AML-193 (cell line): ENCODE measurements at regions not wholly inside any gene's neighbourhood (a gene's known extent, or its start where the extent isn't known, plus 50 kb on each side); places are given as distances from the start of the nearest gene placed in this dataset.

ENCODE experiments used
- DNase-seq, 2 experiments: peaks; one replicate each; lab custom pipeline; 2025; lab: John Stamatoyannopoulos, UW

DNA sequence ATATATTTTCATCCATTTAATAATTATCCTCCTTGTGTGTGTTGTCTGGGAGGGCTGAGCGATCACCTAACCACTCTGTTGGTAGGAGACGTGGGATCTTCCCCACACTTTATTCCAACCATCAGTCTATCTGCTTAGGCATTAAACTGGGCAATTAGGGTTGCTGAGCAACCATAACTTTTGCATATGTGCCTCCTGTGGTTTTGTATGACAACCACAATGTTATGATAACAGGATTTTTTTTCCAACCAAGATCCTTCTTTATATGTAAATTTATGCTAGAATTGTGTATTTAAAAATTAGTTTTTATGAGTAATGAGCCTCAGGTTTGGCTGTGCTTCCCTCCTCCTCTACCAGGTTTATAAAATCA is 495.0 kb upstream of the MGMT start:
- no peak for DNase-seq

DNA sequence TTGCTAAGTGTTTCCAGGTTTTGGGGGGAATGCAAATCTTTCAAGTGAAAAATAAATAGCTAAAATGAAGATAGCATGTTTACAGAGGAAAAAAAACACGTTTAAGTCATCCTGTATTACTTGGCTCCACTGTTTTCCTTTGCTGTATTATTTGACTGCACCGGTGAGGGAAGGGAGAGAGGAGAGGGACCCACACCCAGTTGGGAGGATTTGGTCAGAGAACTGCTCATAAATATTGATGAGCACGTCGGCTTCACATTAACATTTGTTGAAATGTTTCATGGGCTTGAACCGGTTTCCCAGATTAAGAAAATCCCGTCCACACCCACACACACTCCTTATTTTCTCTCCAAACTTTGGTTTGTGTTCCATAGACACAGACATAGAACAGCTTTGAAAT is 493.8 kb upstream of the MGMT start:
- no peak for DNase-seq

DNA sequence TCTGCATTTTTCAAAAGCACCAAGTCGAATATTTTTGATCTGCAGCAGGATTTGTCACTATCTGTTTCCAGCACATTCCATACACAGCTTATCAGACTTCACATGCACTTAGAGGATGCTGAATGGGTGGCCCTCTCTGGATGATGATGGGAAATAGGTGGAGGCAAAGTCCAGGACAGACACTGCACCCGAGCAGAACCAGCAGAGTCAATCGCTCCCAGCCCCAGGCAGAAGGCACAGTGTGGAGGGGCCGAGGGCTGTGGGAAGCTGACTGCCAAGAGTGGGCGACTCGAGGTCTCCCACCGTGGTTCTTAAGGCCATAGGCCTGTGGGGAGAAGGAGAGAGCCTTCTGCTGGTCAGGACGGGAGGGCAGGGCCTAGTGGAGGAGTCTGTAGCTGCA is 490.2 kb upstream of the MGMT start:
- no peak for DNase-seq

DNA sequence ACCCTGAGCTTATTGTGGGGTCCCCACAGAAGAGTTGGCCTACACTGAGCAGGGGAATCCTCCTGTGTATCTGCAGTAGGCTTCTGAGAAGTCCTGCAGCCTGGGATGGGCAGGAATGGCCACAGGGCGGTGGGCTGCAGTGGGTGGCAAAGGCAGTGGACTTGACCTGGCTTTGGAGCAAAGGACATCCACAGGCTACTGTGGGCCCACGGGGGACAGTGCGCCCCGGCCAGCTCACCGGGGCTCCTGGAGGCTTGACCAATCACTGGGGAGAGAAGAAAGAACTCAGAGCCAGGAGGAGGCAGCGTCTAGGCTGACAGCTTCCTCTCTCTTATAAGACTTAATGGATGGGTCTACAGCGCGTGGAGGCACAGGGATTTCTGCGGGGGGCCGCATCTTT is 488.8 kb upstream of the MGMT start:
- no peak for DNase-seq

DNA sequence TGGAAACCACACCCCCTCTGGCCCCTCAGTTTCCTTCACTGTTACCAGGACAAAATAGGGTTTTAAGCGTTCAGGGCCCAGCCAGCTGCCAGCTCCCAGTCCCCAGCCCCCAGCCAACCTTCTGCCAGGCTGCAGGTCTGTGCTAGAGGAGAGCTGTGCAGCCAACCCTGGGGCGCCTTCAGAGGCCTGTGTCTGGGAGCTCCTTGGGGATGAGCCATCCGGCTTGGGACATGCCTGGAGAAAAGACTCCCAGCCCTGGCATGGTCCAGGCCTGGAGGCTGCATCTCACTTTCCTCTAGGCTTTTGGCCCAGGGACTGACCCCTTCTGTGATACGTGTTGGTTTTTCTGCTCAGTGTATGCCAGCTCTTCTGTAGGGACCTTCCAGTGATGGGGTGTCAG is 487.6 kb upstream of the MGMT start:
- DNase-seq = no peak

DNA sequence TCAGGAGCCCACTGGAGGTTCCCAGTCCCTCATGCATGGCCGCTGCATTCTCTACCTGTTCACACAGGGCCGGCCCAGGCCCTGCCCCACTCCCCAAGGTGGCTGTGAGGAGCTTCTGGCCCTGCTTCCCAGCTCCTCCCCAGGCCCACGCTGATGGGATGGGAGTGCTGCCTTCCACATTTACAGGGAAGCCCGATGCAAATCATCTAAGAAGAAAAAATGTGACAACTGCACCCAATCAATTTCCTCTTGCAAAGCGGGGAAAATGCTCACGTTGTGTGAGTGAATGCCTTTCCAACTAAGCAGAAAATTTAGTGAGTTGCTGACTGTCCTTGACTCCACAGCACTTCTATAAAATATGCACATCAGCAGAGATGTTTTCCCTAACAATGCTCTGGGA is 485.8 kb upstream of the MGMT start:
- DNase-seq = no peak

DNA sequence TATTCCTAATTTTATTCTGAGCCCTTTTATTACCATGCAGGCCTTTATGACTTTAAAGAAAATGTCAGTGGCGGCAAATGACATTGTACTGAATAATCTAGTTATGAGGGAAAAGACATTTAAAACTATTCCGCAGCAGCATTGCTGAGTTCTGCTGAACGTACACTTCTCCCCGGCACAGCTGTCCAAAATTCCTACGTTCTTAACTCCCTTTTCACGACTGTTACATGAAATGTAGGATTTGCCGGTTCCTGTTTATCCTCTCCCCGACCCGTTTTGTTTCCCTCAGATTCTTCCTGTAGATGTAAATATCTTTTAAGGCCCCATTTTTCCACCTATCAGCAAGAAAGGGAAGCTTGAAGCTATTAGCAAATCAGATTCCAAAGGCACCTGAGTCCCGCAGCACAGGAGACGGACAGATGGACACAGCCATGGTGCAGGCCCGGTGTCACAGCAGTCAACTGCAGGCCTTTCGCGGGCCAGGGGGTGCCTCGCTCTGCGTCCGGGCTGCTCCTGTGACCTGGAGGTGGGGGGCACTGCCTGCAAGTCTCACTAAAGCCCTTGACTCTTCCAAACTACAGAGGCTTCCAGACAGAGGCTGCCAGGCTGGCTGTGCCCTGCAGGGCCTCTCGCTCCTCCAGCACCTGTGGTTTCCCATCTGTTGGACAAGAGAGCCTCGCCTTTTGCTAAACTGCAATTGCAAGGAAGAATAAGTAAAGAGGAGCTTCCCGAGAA is 485.0 kb upstream of the MGMT start:
- no peak for DNase-seq

DNA sequence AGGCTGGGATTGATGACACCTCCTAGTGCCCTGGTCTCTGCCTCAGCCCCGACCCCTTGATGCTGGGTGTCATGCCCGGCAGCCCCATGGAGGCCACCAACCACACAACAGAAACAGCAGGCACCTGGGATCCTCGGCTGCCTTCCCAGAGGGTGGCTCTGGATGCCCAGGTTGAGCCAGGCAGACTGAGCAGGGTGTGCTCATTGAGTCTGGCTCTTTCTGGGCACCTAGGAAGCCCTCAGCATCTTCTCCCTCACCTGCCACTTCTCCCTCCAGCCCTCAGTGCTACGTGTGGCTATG is 484.5 kb upstream of the MGMT start:
- no peak for DNase-seq

DNA sequence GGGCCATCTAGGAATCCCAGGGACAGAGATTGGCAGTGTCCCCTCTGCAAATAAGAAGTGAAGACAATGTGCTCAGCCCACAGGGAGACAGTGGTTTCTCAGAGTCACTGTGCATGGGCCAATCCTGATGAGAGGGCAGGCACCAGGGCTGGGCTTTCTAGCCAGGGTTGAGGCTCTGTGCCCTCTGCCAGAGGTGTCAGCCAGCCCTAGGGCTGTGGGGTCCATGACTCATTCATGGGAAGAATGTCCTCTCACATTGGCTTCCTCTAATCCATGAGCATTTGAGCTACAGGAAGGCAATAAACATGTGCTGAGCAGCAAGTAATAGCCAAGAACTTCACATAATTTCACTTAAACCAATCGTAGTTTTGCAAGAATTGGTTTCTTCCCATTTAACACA is 482.0 kb upstream of the MGMT start:
- DNase-seq = no peak

DNA sequence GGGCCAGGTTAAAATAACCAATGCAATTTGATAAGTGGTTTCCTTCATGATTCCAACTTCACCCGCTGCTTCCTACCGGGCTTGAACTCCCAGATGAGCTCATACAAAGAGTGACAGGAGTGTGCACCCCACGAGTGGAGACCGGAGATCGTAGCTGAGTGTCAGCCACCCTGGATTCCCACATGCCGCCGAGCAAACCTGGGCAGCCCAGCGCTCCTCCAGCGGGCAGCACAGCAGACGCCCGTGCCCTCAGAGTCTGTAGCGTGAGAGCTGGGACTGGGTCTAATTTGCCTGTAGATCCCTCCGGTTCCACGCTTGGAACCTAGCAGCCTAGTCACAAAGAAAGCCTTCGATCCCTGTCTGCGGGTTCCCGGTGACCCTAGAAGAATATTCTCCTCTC is 476.1 kb upstream of the MGMT start:
- no peak for DNase-seq

DNA sequence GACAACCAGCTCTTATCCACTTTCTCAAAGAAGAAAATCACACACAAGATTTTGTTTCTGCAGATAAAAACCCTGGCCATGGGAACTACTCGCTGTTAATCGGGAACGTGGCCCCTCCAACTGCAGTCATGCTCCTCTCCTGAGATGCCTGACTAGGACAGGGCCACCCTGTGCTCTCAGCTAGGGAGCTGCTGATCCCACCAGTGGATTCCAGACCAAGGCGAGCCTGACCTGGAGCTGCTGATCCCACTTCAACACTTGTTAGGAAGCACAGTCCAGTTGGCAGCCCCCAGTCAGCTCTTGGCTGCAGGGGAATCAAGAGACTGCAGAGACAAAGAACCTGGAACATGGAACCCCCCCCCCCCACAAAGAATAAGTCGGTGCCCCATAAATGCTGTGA is 474.3 kb upstream of the MGMT start:
- DNase-seq = no peak

DNA sequence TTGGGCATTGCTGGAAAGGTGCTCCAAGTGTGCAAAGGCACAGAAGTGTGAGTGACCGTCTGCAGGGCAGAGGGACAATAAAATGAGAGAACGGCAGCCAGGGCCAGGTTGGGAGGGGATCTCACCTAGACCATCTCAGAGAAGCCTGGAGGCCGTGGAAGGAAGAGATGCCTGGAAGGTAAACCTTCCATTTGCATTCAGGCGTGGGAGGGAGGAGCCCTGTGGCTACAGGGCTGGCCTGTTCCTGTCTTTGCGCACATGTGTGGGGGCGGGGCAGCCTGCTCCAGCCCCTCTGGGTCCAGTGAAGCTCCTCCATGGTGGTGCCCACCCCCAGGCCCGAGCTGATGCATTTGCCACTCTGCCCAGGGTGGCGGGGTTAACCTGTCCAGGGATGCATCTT is 473.6 kb upstream of the MGMT start:
- DNase-seq = no peak

DNA sequence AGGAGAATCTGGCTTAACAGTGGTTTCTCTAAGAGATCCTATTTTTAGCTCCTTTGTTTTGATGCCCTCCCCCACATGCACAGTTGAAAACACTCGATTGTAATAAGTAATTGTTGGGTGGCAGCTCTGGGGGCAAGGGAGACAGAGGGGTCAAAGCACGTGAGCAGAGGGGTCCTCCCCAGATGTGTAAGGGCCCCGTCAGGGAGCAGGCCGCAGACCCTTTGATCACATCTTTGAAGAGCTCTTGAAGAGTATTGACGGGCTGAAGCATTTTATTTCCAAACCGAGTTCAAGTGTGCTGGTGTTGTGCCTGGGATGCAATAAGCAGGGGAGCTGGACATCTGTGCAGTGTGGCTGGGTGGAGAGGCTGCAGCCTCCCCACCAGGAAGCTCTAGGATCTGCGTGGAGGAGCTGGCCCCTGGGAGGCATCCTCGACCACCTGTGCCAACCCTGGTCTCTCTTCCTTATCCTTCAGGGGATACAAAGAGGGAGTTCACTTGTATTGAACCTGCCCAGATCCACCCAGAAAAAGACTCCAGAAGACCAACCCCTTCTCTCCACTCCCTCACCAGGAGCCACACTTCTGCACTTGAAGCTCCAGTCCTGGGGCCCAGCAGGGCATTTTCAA is 473.0 kb upstream of the MGMT start:
- DNase-seq = no peak

DNA sequence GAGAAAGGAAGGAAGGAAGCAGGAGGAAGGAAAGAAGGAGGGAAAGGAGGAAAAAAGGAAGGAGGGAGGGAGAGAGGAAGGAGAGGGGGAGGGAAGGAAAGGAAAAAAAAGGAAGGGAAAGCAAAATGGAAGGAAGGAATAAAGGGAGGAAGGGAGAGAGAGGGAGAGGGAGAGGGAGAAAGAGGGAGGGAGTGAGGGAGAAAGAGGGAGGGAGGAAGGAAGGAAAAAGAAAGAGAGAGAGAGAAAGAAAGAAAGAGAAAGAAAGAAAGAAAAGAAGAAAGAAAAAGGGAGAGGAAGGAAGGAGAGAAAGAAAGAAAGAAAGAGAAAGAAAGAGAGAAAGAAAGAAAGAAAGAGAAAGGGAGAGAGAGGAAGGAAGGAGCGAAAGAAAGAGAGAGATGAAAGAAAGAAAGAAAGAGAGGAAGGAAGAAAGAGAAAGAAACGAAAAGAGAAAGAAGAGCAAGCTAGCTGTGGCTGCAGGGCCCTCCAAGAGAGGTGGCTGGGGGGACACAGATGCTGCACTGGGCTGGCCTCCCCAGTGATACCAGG is 472.4 kb upstream of the MGMT start:
- no peak for DNase-seq

DNA sequence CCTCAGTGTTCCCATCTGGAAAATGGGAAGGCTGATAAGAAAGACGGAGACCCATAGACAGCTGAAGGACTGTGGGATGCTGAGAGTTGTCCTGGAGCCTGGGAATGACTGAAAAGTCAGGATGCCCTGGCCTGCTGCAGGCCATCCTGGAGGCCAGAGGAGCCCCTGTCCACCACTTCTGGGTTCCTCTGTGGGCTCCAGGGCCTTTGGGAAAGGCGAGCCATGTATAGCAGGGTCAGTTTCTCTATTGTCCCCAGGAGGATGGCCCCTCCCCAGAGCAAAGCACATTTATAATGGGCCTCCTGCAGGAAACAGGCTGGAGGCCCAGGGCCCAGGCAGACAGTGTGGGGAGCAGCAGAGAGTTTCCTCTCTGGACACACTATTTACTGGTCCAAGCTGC is 471.4 kb upstream of the MGMT start:
- no peak for DNase-seq

DNA sequence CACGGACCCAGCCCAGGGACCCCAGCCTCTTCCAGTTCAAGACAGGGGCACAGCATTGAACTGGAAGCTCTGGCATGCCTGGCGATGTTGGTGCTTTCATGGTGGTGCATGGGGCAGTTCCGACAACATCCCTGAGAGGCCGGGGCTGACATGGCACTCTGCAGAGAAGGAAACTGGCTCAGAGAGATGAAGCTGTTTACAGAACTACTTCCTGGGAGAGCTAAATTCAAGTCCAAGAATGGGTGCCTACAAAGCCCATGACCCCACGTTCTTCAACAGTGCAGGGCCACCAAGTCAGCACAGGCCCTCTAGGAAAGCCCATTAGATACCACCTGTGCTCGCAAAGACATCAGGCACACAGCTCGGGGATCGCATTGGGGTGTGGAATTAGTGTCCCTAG is 470.9 kb upstream of the MGMT start:
- no peak for DNase-seq

DNA sequence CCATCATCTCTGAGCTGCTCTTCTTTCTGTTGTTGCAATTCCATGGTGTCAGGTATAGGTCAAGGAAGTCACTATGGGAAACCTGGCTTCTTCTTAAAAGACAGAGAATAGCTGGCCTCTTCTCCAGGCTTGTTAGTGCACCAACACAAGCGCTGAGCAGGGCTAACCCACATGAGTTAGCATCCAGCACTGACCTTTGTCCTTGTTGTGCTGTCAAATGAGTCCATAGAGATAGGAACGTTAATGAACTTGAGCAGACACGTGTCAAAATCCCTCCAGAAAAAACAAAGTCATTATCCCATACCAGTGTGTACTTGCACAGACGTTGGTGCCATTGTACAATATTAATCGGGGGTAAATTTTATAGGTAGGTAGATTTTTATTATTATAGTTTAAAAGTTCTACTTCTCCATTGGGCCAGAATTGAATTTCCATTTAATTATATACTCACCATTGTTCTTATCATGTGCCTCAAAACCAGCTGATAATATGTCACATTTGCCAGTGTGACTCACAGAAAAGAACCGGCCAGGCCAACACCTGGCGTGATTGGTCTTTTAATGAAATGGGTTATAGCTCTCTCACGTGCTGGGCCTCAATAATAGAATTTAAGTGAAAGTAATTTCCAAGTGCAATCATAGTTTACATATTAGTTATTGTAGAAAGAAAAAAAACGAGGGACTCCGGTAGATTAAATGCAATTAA is 468.8 kb upstream of the MGMT start:
- DNase-seq = no peak

DNA sequence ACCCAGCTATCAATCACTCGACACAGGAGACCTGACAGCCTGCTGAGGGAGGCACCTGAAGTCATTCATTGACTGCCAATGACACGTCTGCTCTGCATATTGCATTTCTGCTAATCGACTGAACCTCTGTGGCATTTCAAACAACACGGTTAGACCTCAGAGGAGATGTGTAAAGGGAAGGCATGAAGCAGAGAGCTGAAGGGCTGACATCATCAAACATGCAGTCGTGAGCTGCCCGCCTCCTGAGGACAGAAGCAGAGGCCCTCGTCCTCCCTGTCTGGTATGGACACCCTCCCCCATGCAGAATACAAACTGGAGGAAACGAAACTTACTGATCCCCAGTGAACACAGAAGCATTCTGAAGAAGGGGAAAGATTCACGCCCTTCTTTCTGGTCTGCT is 462.6 kb upstream of the MGMT start:
- no peak for DNase-seq

DNA sequence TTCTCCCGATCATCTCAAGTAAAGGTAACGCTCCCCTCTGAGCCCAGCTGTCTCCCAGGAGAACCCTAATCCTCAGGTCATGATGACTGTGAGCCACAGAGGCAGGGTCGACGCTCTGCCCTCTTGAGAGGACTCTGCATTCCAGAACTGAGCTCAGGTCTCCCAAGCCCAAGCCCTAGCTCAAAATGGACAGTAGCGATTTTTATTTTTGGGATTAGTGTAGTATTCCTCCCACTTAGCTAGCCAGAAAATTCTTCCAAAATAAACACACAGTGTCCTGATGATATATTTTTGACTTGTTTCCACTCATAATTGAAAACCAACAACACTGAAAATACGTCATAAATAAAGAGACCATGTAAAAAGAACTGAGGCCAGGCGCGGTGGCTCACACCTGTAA is 462.0 kb upstream of the MGMT start:
- no peak for DNase-seq

DNA sequence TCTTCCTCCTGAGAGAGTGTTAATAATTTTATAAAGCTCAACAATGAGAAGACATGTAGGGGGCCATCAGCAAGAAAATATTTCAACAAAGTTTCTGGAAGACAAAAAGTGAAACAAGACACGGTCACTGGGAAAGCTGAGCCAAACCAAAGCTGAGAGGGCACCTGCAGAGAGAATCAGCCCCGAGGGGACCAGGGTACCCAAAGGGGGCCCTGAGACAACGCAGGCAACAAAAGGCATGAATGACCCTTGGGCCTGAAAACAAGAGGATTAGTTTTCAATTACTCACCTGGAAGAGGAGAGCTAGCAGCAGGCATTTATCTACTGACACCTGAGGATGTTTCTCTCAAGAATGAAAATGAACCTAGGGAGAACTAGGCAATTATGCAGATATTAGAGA is 461.2 kb upstream of the MGMT start:
- no peak for DNase-seq

DNA sequence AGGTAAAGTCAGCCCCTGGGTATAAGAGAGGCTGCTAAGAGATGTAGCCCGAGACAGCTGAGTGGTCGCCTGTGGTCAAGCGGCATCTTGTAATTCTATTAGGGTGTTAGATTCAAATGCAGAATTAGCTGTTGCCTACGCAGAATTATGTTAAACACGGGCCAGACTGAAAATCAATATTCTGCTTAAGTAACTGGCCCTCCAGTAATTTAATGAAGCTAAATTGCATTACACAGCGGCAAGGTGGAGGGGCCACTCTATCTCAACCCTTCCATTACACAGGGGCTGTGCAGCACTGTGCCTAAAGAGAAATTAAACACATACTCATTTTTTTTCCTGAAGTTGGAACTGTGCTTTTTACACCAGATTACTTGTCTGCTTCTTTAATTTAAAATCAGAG is 448.5 kb upstream of the MGMT start:
- DNase-seq = no peak

DNA sequence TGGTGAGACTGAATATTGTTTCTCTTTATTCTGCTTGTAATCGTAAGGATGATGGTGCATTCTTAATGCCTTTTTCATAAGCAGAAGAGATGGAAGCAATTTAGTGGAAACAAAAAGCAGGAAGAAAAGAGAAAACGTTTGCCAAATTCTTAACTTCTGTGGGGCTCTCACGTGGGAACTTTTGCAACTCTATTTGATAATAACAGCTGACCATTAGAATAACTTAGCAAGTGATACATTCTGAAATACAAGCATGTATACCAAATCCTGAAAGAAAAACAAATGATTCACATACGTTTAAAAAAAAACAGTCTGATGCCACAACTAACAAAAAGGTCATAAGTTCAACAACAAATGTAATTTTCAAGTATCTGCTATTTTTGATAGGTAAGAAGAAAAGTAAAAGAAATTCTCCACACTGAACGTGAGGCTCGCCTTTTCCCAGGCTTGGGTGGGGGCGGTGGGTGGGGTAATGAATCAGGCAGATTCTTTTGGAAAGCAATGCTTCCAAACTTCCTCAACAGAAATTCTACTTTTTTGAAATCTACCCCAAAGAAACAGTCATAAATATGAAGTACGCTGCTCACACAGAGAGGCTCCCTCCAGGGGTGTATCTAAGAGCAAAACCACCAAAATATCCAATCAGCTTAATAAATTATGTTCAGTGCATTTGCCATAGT is 446.2 kb upstream of the MGMT start:
- no peak for DNase-seq
